Renal pelvis (tissue), 1 donor: ENCODE measurements at regions not wholly inside any gene's neighbourhood (a gene's known extent, or its start where the extent isn't known, plus 50 kb on each side); places are given as distances from the start of the nearest gene placed in this dataset.
"Not testable (repeated sequence)": the region's sequence is repeated elsewhere in the genome, so short reads cannot be mapped to it uniquely, and the experiment has no call there.

Experiments used
- DNase-seq: peaks from one replicate; pipeline ENCODE4 v3.0.0-alpha.2; 2013

DNA sequence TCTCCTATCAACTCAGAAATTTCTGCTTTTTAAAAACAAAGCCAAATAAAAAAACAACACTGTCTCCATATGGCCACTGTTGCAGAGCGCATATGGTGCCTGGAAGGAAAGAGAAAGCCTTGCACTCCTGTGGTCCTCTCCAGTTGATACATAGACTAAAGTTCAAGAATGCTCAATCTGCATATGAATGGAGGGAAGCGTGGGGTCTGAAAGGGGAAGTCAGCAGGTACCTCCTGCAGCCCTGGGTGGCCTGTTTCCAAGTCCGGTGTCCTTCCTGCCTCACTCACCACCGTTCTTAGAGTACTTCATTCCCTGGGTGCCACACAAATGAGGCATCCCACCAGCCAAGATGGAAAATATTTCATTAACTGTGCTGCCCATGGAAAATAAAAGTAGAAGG lies 138.3 kb upstream of the PALS2 start:
- DNase-seq = no peak

DNA sequence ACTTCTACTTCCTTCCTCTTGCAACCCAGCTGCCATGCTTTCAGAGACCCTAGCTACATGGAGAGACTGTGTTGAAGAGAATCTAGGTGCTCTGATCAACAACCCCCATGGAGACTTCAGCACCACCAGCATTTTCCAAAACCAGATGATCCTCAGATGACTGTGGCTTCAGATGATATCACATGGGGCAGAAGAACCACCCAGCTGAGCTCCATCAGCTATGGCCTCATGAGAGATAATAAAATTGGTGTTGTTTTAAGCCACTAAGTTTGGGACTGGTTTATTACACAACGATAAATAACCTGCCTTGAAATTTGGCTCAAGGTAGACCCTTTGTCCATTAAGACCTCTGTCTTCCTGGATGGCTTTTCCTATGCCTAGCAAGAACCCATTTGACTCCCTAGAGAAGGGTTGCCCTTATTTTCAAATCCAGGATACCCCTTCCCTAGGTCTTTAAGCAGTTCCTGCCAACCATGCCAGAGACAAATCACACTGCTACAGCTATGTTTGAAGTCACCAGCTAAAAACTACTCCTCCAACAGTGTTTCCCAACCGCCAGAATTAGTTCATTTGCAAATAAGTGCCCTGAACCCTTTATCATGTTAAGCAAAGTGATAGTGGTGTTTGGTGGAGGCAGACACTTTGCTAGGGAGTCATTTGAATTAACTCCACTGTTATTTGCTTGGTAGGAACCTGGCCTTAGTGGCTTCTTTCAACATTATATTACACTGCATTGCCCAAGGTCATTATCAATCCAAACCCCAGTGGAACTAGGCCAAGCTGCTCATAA lies 136.9 kb upstream of the PALS2 start:
- no peak for DNase-seq

DNA sequence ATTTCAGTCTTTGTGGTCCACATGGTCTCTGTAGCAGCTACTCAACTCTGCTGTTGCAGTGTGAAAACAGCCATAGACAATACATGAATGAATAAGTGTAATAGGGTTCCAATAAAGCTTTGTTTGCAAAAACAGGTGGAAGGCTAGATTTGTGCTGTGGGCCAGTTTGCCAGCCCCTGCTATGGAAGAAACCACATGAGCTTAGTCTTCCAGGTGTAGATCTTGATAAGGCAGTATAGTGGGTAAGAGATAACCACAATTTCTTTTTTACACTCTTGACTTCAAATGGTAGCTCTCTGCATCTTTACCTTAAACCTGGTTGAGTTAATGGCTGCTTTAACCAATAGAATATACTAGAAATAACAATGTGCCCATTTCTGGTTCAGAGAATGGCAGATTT lies 135.0 kb upstream of the PALS2 start:
- DNase-seq = no peak

DNA sequence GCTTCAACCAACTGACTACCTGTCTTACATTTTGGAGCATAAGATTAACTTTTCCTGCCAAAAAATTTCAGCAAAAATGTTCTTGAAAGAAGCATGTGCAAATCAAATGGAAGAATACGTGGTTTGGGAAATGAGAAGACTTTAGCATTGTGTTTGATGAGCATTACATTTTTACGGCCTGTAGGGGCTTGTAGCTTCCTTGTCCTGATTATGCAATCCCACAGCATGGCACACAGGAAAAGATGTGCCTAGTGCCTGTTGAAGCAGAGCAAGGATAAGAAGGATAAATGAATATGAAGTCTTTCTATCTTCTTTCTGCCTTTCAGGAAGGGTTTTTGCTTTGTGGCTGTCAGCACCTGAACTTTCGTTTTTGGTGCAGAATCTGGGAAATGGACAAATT lies 134.1 kb upstream of the PALS2 start:
- DNase-seq = not testable (repeated sequence)

DNA sequence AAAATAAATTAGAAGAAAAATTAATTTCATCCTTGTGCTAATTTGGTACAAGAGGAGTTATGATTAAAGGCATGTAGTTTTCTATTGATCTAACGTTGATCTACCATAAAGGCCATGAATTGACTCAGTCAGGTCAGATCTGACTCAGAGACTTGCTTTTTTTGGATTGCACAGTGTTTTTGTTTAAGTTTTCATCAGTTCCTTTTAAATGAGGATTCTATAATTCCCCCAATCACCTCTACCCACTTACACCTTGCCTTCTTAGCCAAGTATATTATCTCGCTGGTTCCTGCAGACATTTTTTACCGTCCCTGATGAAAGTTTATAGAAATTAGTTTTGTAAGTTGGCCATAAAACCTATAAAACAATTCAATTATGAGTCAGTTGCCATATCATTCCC lies 132.4 kb upstream of the PALS2 start:
- DNase-seq = no peak

DNA sequence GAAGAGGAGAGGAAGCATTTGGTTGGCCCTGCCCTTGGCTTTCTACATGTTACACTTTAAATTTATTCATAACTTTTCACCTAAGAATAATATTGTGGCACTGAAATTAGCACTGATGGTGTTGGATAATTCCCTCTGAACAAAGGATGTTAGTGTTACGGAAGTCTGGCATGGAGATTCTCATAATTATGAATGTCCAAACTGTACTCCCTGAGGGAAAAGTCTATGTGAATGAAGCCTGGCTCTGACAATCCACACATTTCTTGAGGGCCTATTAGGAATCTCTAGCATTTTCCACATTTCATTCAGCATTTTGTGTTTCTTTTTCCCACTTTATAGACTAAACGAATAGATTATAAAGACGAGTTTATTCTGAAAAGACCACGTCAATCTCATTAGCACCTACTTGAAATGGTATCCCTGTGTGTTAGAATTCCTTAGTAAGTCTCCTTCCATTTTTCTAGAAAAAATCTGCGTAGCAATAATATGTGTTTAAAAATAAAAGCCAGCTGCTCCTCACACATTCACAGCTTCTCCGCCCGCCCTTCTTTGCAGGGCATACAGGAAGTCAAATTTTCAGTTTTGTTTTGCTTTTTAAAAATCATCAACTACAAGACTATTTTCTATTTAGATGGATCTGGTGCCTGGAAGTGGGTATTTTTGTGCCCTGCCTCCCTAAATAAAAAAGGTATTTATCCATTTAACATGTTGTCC lies 131.8 kb upstream of the PALS2 start:
- DNase-seq = no peak

DNA sequence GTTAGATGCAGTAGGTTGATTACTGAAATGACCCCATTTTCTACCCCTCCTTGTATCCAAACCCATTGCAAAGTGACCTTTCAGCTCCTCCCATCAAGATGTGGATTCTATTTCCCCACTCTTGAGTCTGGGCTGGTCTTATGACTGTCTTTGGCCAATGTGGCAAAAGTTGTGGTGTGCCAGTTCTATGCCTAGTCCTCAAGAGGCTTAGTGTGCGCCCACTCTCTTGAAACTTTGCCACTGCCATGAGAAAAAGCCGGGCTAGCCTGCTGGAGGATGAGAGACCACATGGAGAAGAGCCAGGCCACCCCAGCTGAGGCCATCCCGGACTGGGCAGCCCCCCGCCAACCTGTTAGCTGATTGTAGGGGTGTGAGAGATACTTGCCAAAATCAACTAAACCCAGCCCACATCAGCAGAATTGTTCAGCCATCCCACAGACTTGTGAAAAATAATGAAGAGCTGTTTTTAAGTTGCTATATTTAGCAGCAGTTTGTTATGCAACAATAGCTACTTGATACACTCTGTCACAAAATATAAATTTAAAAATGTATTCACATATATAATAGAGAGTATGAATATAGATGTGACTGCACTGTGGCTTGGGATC lies 131.0 kb upstream of the PALS2 start:
- no peak for DNase-seq

DNA sequence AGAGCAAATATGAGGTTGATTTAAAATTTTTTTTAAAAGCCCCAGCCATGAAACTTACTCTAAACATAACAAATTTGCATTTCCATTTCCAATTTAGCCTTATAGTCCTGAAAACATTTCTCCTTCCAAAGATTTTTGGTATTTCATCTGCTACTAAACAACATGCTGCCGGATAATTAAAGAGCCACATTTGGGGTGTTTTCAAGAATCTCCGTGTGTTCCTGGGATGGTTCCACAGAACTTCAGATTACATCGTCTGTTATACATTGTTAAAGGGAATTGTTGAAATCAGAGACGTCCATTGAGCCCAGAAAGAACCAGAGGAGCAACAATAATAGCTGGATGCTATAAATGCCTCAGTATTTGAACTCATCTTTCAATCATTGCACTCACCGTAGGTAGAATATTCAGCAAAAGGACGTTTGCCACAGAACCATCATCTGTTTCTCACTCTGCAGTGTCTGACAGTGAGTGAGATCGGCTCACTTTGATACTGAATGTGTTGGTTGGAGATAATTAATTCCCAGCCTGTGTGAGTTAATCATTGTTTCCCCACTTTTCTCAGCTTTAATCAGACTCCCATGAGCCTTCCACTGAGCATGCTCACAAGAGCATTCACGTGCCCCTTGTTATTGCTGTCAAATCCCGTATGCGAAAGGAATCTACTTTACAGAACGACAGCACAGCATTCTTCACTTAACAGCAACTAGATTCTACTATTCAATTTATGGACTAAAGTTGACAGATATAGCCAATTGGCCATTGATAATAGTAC lies 128.4 kb upstream of the PALS2 start:
- peak; percentile 20 for DNase-seq

DNA sequence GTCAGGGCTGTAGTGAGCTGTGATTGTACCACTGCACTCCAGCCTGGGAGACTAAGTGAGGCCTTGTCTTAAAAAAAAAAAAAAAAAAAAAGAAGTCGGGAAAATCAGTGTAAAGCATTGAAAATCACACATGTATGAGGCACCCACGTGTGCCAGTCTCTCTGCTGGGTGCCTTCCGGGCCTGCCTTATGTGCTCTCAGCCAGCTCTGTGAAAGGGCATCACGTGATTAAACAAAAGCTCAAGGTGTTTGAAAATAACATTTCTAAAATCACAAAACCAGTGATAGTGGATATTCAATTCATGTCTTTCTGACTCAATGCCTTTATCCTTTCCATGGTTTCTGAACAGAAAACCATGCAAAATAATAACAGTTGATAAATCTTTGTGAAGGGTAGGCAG lies 125.2 kb upstream of the PALS2 start:
- DNase-seq = no peak

DNA sequence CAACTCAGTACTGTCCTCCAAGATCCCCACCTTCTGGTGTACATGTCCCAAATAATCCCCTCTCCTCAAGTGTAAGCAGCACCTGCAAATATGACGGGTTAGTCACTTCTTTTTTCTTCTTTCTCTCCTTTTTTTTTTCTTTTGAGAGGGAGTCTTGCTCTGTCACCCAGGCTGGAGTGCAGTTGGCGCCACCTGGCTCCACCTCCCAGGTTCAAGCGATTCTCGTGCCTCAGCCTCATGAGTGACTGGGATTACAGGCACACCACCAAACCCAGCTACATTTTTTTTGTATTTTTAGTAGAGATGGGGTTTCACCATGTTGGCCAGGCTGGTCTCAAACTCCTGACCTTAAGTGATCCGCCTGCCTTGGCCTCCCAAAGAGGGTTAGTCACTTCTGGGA lies 123.8 kb upstream of the PALS2 start:
- not testable (repeated sequence) for DNase-seq

DNA sequence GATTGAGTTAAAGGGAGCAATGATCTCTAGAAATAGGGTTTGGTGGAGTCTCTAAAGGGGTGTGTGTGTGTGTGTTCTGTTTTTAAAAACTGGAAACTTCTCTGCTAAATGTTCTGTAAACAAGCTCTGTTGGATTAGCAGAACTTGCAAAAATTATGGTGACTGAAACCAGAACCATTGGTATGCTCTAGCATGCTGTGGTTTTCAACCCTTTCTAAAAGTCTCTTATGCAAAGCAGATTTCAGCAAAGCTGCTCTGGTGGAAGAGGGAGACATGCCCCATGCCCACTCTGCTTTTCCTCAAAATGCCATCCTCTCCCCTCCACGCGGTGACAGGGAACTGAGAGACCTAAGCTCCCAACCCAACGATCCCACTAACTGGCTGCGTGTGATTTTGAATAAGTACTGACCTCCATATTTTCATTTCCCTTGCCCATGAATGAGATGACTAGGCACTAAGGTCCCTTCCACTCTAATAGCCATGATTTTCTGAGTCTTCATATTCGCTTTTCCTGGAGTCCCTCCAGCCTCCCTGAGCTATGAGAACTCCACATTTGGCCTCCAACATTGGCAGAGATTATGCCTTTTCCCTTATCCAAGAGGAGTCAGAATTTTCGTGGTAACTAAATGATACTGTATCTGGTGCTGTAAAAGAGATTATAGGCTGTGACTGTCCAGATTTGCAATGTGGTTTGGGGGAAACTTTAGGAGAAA lies 117.3 kb upstream of the PALS2 start:
- no peak for DNase-seq

DNA sequence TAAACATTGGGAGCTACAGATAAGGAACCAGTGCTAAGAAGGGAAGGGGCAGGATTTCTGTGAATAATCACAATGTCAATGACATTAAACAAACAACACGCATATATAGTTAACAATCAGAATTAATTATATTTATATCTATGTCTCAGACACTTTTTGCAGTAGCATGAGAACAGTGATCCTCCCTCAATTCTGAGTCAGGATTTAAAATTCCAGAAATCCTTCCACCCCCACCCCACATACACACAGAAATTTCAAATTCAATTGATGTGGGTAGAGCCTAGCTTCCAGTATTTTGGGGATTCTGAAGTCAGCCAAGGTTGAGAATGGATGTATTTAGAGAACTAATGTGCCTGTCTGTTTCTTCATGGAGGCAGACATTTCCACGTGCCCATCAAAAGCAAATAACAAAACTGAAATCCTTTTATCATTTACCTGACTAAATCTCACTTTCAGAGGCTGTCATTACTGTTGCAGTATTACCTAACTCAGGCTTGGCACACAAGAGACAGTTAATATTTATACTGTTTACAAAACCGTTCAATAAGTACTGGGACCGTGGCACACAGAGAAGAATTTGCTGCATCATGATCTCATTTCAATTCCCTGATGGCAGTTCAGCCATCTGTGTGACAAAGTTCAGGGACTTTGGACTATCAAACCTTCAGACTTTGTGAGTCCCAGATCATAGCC lies 116.6 kb upstream of the PALS2 start:
- DNase-seq = no peak

DNA sequence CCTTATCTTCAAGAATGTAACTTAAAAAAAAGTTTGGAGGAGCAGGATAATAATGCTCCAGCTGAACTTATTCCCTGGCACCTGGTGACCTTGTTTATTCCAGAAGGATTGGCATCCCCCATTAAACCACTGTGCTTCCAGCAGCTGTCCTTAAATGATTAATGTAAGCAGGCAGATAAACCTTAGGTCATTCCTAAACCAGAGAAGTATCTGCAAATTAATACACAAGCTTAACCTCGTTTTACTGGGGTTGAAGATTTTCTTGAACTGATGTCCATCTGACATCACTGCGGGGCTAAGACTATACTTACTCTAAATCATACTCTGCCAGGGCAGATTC lies 116.1 kb upstream of the PALS2 start:
- DNase-seq = no peak

DNA sequence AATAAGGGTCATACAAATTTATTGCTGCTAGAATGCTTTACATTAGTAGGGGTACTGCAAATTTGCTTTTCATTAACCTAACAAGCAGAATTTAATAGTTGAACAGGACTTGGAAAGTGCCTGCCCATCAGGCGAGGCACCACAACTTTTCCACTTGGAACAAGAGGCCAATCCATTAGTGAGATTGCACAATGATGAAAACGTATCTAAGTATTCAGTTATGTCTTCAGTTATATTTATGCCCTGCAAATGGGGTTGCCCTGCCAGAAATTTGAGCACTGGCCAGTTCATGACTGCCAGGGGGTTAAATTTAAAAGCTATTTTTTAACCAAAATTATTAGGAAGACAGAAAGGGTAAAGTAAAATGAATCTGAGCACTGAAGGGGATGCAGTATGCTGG lies 111.1 kb upstream of the PALS2 start:
- DNase-seq = no peak

DNA sequence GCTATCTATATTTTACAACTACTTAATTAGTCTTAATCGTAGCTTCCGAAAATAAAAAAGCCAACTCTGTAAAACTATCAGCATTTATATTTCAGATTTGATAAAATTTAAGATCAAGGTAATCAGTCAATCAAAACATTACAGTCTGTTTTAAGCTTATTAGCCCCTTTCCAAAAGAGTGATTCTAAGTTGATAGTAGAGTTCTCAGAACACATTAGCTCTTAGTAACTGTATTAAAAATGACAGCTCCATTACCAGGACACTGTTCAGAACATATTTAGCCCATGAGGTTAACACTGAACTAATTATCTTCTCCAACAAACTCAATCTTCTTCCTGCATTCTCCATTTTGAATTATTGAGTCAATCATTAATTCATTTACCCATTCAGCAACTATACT lies 110.3 kb upstream of the PALS2 start:
- no peak for DNase-seq

DNA sequence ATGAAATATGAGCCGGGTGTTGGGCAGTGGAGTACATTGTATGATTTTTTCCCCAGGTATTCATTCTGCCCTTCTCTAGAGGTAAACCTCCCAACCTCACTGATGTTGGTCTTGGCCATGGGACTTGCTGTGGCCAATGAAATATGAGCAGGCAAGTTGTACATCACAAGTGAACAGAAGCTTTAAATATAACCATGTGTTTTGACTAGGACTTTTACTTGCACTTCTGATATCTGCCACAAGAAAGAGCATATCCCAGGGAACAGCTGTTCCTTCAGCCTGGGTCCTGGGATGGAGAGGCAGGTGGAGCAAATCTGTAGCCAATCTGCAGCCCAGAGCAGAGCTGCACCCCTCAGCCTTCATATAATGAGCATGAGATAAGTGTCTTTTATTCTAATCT lies 109.8 kb upstream of the PALS2 start:
- no peak for DNase-seq

DNA sequence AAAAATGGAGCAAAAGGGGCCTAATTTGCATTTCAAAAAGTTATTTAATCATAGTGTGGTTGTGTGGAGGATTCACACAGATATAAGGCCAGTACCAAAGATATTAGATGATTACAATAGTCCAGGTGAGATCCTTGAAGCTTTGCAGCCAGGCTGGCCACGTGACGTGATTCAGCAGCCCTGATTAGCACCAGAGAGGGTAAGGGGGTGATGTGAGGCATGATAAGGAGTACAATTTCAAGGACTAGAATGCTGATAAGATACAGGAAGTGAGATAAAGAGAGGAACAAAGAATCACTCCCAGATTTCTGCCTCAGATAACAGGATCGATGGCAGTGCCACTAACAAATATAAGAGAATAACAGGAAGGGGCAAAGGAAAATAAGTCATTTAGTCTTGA lies 108.4 kb upstream of the PALS2 start:
- DNase-seq = no peak

DNA sequence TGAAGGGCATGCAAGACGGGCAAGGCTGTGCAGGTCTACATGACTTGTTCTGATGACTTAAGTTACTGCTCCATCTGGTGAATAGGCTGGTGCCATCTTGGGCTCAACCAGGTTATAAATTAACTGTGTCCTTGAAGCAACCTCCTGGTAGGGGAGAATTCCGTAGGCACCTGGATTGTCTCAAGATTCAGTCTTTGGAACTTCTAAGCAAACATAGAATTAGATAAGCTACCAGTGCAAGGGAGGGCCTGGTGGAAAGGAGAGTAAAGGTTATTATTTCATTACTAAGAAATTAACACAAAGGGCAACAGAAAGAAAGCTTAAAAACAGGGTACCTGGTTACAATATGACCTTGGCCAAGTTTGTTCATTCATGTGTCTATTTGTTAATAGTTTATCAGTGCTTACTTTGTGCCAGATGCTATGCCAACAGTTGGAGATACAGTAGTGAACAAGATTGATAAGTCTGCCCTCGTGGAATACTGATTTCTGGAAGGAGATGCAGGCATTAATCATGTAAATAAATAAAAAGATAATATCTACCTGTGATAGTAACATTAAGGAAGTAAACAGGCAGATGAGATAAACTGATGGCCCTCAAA lies 107.0 kb upstream of the PALS2 start:
- no peak for DNase-seq

DNA sequence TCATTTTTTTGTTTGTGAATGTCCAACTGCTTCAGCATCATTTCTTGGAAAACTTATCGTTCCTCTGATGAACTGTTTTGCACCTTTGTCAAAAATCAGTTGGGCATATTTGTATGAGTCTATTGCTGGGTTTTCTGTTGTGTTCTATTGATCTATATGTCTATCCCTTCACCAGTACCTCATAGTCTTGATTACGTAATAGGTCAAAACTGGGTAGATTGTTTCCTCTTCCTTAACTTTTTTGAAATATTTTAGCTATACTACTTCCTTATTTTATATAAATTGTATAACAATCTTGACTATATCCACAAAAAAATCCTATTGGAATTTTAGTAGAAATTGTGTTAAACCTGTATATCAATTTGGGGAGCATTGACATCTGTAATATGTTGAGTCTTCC lies 104.1 kb upstream of the PALS2 start:
- no peak for DNase-seq

DNA sequence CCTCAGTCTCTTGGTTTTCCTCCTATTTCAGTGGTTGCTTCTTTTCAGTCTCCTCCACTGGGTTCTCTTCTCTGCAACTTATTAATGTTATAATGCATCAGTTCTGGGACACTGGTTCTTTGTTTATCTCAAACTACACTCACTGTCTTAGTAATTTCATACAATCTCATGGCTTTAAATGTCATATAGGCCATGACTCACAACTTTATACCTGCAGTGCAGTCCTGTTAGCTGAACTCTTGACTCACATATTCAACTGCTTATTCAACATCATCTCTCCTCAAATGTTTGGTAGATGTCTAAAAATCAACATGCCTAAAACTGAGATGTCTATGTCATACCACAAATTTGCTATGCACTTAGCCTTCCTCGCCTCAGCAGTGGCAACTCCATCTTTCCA lies 101.2 kb upstream of the PALS2 start:
- DNase-seq = no peak
